IPS-18c (cell line): ENCODE measurements at regions not wholly inside any gene's neighbourhood (a gene's known extent, or its start where the extent isn't known, plus 50 kb on each side); places are given as distances from the start of the nearest gene placed in this dataset.

Experiments used
- H3K4me3 ChIP-seq: 2 replicates; pipeline ENCODE4 v1.7.0; 2013; ENCODE audit warnings: low read depth, mild to moderate bottlenecking, low read length, moderate library complexity; ENCODE audit not compliant: insufficient read depth
- H3K9me3 ChIP-seq: one replicate; pipeline ENCODE4 v1.6.1; 2013; ENCODE audit warnings: mild to moderate bottlenecking, low read length, moderate library complexity; ENCODE audit not compliant: control insufficient read depth, insufficient read depth

- Histone ChIP-seq H3K9me3 (no peaks in the 10 kb centered on the region), H3K4me3 (no peak overlapping the region)
Measured at GRCh38 chr16:79809376-79809775, 208.8 kb upstream of the MAF start.

- Histone ChIP-seq H3K9me3 (no peaks in the 10 kb centered on the region), H3K4me3 (no peak overlapping the region)
Measured at GRCh38 chr16:79808731-79809130, 208.2 kb upstream of the MAF start.

DNA sequence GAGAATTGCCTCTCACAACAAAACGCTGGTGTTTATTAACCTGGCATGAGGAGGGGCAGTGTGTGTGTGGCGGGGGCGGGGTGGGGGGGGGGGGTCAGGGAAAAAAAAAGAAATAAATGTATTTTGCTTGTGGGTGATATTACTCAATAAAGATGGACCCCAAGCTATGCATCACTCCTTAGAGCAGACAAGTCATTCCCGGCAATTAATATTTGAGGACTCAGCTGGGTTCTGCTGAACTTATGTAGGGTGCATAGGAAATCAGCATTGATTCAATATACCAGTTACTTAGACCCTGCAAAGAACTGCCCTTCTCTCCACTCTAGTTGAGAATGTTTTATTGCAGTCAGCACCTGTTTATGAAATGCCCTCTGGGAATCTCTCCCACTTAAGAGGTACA is 206.2 kb upstream of the MAF start:
- Histone ChIP-seq H3K9me3 (no peaks in the 10 kb centered on the region), H3K4me3 (no peak overlapping the region)

DNA sequence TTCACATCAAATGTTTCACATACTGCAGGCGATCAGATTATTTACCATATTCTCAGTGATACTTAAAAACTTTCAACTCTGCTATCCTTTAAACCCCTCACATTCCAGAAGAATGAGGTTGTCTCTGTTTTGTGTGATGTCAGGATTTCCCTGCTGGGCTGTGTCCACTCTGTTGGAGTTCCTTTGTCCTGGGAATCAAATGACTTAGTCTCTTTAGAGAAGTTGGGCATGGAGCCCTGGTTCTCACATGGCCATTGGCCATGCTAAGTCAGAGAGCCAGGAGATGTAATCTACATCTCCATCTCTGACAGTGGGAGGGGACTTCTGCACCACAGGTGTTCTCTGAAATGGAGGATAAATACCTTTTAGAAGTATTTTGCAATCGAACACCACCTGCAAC is 205.1 kb upstream of the MAF start:
- Histone ChIP-seq H3K9me3 (no peaks in the 10 kb centered on the region), H3K4me3 (no peak overlapping the region)

- H3K9me3 ChIP-seq = no peaks in the 10 kb centered on the region
- no peak overlapping the region for H3K4me3 ChIP-seq
Measured at GRCh38 chr16:79801646-79802045, 201.1 kb upstream of the MAF start.

DNA sequence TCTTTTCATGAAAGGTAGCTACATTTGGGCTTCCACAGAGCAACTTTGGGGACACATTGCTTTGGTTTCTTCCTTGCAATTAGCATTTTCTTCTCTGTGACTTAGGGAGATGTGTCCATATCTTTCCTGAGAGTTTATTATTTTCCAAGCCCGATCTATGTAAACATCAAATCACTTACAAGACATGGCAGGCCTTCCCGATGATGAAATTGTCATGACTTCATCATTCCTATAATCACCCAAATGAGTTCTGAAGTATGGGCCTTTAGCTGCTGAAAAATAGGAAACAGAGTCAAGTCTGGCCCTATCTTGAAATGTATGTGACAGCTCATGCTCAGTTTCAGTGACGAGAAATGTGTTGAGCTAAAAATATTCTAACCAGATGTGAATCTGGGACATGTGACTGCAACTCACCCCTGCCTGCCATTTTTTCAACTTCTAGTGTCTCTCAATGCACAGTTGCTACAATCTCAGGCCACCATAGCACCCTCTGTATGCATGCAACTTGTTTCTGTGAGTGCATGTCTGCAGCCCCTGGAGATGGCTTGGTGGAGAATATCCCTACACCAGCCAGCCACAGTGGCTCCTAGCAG is 199.6 kb upstream of the MAF start:
- H3K9me3 ChIP-seq = no peaks in the 10 kb centered on the region
- no peak overlapping the region for H3K4me3 ChIP-seq

DNA sequence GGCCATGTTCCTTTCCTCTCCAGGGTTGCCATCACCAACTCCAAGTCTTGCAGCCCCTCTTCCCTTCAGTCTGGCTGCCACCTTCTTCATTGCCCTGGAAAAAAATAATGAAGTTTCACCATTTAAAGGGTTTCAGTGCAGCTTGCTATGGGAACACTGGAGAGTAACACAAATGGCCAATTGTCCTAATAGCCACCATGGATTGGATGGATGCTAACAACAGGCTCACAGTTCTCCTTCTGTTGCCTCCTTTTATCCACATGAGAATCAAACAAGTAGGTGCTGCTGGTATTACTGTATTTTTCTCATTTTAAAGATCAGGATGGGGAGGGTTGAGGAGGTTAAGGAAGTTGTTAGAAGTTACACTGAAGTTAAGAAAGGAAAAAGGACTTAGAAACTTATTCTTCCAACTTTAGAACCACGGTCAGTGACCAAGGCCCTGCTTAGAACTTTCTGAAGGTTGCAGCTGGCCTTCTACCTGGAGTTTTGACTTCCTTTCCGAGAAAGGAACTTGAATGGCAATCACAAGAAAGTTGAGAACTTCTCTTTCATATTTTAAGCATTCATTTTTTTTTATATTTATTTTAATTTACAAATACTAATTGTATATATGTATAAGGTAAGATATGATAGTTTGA is 198.0 kb upstream of the MAF start:
- no peaks in the 10 kb centered on the region for H3K9me3 ChIP-seq
- H3K4me3 ChIP-seq = no peak overlapping the region

GRCh38 chr16:79797486-79797885 is 196.9 kb upstream of the MAF start:
- no peaks in the 10 kb centered on the region for H3K9me3 ChIP-seq
- H3K4me3 ChIP-seq = no peak overlapping the region

- no peak overlapping the region; the same call in 1 of the 2 replicates for H3K4me3 ChIP-seq
- H3K9me3 ChIP-seq = no peaks in the 10 kb centered on the region
Measured at GRCh38 chr16:79795556-79795955, 195.0 kb upstream of the MAF start.

DNA sequence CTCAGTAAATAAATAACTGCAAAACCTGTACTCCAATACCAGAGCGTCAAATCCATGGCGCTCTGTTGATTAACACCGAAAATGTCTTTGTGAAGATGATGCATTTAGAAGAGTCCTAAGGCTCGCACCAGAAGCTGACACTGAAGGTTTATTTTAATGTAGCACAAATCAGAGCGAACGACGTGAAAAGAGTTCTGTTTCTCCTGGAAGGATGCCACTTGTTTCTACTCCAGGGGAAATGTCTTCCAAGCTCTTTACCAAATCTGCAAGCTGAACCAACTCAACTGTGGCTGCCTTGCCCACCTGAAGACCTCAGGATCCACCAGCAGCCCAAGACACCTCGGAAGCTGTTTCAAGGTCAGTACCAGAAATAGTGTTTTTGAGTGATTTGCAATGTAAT is 194.4 kb upstream of the MAF start:
- Histone ChIP-seq H3K9me3 (no peaks in the 10 kb centered on the region), H3K4me3 (no peak overlapping the region; the same call in 1 of the 2 replicates)

- no peak overlapping the region for H3K4me3 ChIP-seq
Measured at GRCh38 chr16:79792664-79793351, 192.3 kb upstream of the MAF start.

DNA sequence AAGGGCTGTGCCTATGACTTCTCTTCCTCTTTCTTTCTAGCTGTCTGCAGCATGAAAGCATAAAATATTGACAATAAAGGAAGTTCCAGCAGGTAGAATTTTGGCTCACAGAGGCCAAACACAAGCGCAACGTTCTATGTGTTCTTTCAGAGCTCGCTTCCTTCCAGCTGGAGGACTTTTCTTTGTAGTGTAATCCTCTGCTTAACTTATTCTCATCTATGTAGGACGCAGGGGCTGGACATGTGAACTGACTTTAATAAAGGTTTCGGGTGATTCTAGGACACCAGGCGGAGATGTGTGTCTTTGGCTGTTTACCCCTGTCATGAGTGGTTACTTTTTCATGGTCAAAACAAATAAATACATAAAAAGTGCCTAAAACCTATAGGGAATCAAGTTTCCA is 191.5 kb upstream of the MAF start:
- no peaks in the 10 kb centered on the region for H3K9me3 ChIP-seq
- no peak overlapping the region for H3K4me3 ChIP-seq

More at GRCh38 chr16:79792664-79793351, 192.3 kb upstream of the MAF start:
- no peaks in the 10 kb centered on the region for H3K9me3 ChIP-seq

- Histone ChIP-seq H3K4me3 (no peak overlapping the region), H3K9me3 (no peaks in the 10 kb centered on the region)
Measured at GRCh38 chr16:79790854-79791253, 190.3 kb upstream of the MAF start.

DNA sequence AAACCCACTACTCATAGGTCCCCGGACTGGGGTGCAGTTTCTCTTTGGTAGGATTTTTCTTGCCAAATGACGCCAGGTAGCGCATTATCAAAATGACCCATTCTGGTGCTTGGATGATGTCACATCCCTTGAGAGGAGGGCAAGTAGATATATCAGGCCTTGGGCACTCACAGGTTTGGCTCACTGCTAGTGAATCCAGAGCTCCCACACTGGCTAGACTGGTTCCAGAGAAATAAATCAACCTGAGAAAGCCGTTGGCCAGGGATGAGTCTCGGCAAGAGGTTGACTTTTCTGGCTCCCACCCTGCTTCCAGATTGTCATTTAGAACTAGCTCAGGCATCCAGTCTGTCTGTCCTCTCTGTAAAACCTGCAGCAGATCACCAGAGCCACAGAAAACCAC is 188.4 kb upstream of the MAF start:
- no peaks in the 10 kb centered on the region for H3K9me3 ChIP-seq
- H3K4me3 ChIP-seq = no peak overlapping the region

DNA sequence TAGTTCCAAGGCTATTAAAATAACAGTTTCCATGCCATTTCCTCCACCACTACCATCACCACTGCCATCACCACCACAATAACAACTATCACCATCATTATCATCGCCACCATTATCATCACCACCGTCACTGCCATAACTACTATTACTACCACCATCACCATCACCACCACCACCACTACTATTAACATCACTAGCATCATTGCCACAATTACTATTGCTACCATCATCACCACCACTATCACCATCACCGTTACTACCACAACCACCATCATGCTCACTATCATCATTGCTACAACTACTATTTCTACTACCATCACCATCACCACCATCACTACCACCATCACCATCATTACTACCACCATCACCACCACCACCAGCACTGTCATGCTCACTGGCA is 185.9 kb upstream of the MAF start:
- Histone ChIP-seq H3K4me3 (no peak overlapping the region), H3K9me3 (no peaks in the 10 kb centered on the region)

DNA sequence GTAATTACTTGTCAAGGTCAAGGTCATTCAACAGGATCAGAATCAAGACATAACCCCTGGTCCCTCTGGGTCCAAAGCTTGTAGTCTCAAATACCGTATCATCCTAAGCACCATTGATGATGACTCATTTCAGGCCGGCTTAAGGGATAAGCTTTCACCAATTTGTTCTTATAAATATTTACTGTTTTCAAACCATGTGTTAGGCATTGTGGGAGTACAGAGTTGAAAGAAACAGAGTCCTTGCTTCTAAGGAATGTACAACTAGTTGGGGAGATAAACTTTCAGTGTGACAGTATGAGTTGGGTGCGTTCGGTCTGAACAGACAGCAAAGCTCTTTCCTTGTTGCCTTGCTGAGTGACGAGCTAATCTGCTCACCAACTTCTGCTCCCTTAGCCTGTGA is 183.5 kb upstream of the MAF start:
- Histone ChIP-seq H3K9me3 (no peaks in the 10 kb centered on the region), H3K4me3 (no peak overlapping the region)

GRCh38 chr16:79777679-79778078 is 177.1 kb upstream of the MAF start:
- H3K9me3 ChIP-seq = no peaks in the 10 kb centered on the region

DNA sequence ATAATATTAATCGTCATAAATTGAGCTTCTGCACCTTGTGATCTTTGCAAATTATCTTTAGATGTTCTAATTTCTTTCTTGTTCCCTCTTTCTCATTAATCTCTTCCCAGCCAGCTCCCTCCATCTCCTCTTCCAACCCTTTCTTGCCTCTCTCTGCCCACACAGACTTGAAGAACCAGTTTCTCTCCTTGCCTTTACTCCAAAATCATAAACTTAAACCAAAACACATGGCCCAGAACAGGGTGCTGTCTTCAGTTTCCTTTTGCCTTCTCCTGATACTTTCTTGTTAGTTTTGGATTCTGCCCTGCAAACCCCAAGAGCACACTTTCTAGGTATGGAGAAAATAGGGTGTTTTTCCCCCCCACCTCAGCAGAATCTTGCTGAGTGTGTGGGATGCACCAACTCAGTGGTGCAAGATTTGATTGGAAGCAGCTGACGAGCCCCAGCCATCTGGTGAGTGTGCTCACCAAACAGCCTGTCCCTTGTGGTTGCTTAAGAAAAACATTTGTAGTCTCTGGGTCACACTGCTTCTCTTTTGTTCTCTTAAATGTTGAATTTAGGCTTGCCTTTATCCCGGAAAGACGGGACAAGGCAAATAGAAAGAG is 175.8 kb upstream of the MAF start:
- Histone ChIP-seq H3K9me3 (no peaks in the 10 kb centered on the region), H3K4me3 (no peak overlapping the region)

More at GRCh38 chr16:79777679-79778078, 177.1 kb upstream of the MAF start:
- no peak overlapping the region for H3K4me3 ChIP-seq
